Adrenal gland (tissue), 5 donors: ENCODE measurements at regions not wholly inside any gene's neighbourhood (a gene's known extent, or its start where the extent isn't known, plus 50 kb on each side); places are given as distances from the start of the nearest gene placed in this dataset.

ENCODE experiments used
- POLR2A ChIP-seq, 2 donors: fragments of 450-650 bp; IDR thresholded peaks; one replicate each; pipeline ENCODE4 v1.6.1; 2017; ENCODE audit warnings: antibody characterized with exemption in 2 of 2, mild to moderate bottlenecking in 2 of 2, moderate library complexity in 1 of 2
- TF ChIP-seq, protein P1 (sequence below), 6 experiments: fragments of 450-650 bp in 4 of 6; fragments of 200-600 bp in 2 of 6; sonication (generic) in 1 of 6; IDR thresholded peaks; 1 replicate in 5 of 6; 2 replicates in 1 of 6; pipeline versions ENCODE4 v1.5.1 to v1.8.0; 2016 to 2021; ENCODE audit warnings: antibody characterized with exemption in 6 of 6, mild to moderate bottlenecking in 2 of 6, moderate library complexity in 1 of 6
- donor health status: DM: no; HTN: no; CAD: no.

DNA sequence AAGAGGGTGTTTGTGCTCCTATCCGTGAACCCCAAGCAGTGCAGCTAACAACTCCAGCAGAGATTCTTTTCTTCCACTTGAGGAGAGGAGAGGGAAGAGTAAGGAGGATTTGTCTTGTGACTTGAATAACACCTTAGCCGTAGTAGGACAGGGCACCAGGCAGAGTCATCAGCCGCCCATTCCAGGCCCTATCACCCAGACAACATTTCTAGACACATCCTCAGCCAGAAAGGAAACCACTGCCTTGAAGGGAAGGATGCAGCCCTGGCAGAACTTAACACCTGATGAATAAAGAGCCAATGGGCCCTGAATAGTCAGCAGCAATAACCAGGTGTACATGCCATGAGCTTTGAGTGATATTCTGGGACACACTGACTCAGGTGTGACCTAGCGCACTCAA lies 1013.0 kb upstream of the COX7C start:
- TF ChIP-seq, protein P1, sequence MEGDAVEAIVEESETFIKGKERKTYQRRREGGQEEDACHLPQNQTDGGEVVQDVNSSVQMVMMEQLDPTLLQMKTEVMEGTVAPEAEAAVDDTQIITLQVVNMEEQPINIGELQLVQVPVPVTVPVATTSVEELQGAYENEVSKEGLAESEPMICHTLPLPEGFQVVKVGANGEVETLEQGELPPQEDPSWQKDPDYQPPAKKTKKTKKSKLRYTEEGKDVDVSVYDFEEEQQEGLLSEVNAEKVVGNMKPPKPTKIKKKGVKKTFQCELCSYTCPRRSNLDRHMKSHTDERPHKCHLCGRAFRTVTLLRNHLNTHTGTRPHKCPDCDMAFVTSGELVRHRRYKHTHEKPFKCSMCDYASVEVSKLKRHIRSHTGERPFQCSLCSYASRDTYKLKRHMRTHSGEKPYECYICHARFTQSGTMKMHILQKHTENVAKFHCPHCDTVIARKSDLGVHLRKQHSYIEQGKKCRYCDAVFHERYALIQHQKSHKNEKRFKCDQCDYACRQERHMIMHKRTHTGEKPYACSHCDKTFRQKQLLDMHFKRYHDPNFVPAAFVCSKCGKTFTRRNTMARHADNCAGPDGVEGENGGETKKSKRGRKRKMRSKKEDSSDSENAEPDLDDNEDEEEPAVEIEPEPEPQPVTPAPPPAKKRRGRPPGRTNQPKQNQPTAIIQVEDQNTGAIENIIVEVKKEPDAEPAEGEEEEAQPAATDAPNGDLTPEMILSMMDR (IDR thresholded peaks at IDR 0.05), result no peak
- no peak for TF ChIP-seq POLR2A (IDR thresholded peaks at IDR 0.05)
